Ovary (tissue), 3 donors: ENCODE measurements at regions not wholly inside any gene's neighbourhood (a gene's known extent, or its start where the extent isn't known, plus 50 kb on each side); places are given as distances from the start of the nearest gene placed in this dataset.

Experiments used
- EP300 ChIP-seq: sonication (generic); formaldehyde crosslinking; IDR thresholded peaks from one replicate; pipeline ENCODE4 v1.6.1; 2017; ENCODE audit warnings: antibody characterized with exemption
- POLR2A ChIP-seq: fragments of 450-650 bp; IDR thresholded peaks from one replicate; pipeline ENCODE4 v1.6.1; 2017; ENCODE audit warnings: antibody characterized with exemption, mild to moderate bottlenecking, moderate library complexity
- TF ChIP-seq, protein P1 (sequence below), 3 donors: fragments of 450-650 bp in 2 of 3; fragments of 200-600 bp in 1 of 3; IDR thresholded peaks; one replicate each; pipeline versions ENCODE4 v1.5.1 to v1.8.0; 2016 to 2022; ENCODE audit warnings: antibody characterized with exemption in 3 of 3, mild to moderate bottlenecking in 1 of 3
- donor health status: DM: no; HTN: no; CAD: no.

DNA sequence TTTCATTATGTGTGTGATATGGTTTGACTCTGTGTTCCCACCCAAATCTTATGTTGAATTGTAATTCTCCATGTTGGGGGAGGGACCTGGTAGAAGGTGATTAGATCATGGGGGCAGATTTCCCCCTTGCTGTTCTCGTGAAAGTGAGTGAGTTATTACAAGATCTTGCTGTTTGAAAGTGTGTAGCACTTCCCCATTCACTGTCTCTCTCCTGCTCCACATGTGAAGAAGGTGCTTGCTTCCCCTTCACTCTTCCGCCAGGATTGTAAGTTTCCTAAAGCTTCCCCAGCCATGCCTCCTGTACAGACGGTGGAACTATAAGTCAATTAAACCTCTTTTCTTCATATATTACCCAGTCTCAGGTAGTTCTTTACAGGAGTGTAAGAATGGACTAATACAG is 54.3 kb upstream of the SERTM1 start:
- TF ChIP-seq, protein P1, sequence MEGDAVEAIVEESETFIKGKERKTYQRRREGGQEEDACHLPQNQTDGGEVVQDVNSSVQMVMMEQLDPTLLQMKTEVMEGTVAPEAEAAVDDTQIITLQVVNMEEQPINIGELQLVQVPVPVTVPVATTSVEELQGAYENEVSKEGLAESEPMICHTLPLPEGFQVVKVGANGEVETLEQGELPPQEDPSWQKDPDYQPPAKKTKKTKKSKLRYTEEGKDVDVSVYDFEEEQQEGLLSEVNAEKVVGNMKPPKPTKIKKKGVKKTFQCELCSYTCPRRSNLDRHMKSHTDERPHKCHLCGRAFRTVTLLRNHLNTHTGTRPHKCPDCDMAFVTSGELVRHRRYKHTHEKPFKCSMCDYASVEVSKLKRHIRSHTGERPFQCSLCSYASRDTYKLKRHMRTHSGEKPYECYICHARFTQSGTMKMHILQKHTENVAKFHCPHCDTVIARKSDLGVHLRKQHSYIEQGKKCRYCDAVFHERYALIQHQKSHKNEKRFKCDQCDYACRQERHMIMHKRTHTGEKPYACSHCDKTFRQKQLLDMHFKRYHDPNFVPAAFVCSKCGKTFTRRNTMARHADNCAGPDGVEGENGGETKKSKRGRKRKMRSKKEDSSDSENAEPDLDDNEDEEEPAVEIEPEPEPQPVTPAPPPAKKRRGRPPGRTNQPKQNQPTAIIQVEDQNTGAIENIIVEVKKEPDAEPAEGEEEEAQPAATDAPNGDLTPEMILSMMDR (IDR thresholded peaks at IDR 0.05) = no peak
- TF ChIP-seq POLR2A (no peak), EP300 (no peak)
